H9 (cell line): ENCODE measurements at regions not wholly inside any gene's neighbourhood (a gene's known extent, or its start where the extent isn't known, plus 50 kb on each side); places are given as distances from the start of the nearest gene placed in this dataset.

ENCODE experiments used
- DNase-seq: peaks from one replicate; pipeline ENCODE4 v3.0.0-alpha.2; 2017
- H2AFZ ChIP-seq: one replicate; pipeline ENCODE4 v1.6.1; 2013; ENCODE audit warnings: mild to moderate bottlenecking, low read length, control low read depth, moderate library complexity
- H2AK5ac ChIP-seq: 2 replicates; pipeline ENCODE4 v1.6.1; 2013; ENCODE audit warnings: low read length, control low read depth, mixed read lengths; ENCODE audit not compliant: insufficient read length
- H2BK120ac ChIP-seq: one replicate; pipeline ENCODE4 v1.6.1; 2013; ENCODE audit warnings: low read depth, mild to moderate bottlenecking, low read length, control low read depth, inconsistent platforms; ENCODE audit not compliant: poor library complexity, severe bottlenecking
- H2BK12ac ChIP-seq: 2 replicates; pipeline ENCODE4 v1.6.1; 2013; ENCODE audit warnings: low read length, control low read depth, mixed read lengths, low read depth; ENCODE audit not compliant: insufficient read length
- H2BK15ac ChIP-seq: 2 replicates; pipeline ENCODE4 v1.6.1; 2013; ENCODE audit warnings: low read depth, low read length, control low read depth
- H2BK20ac ChIP-seq: one replicate; pipeline ENCODE4 v1.6.1; 2013; ENCODE audit warnings: low read depth, mild to moderate bottlenecking, low read length, control low read depth, inconsistent platforms; ENCODE audit not compliant: poor library complexity, severe bottlenecking
- H2BK5ac ChIP-seq: 2 replicates; pipeline ENCODE4 v1.6.1; 2013; ENCODE audit warnings: low read length, control low read depth, mixed read lengths; ENCODE audit not compliant: insufficient read length
- H3K14ac ChIP-seq: 2 replicates; pipeline ENCODE4 v1.6.1; 2013; ENCODE audit warnings: low read length, control low read depth; ENCODE audit not compliant: insufficient read depth
- H3K18ac ChIP-seq: 2 replicates; pipeline ENCODE4 v1.6.1; 2013; ENCODE audit warnings: low read depth, mild to moderate bottlenecking, mixed read lengths, low read length, control low read depth; ENCODE audit not compliant: insufficient read length
- H3K23ac ChIP-seq: 2 replicates; pipeline ENCODE4 v1.6.1; 2013; ENCODE audit warnings: low read length, control low read depth, mixed read lengths, low read depth; ENCODE audit not compliant: insufficient read length
- H3K23me2 ChIP-seq: 2 replicates; pipeline ENCODE4 v1.6.1; 2013; ENCODE audit warnings: low read depth, mild to moderate bottlenecking, mixed read lengths, low read length, control low read depth; ENCODE audit not compliant: insufficient read length, poor library complexity, severe bottlenecking
- H3K27ac ChIP-seq: 2 replicates; pipeline ENCODE4 v1.5.1; 2013; ENCODE audit warnings: low read length, control low read depth, mixed read lengths, low read depth; ENCODE audit not compliant: insufficient read length
- H3K27me3 ChIP-seq: 2 replicates; pipeline ENCODE4 v1.6.1; 2013; ENCODE audit warnings: low read length, control low read depth, inconsistent platforms; ENCODE audit not compliant: insufficient read depth
- H3K4ac ChIP-seq: 2 replicates; pipeline ENCODE4 v1.6.1; 2013; ENCODE audit warnings: low read depth, mild to moderate bottlenecking, control low read depth, inconsistent platforms, low read length, moderate library complexity
- H3K4me1 ChIP-seq: 2 replicates; pipeline ENCODE4 v1.6.1; 2013; ENCODE audit warnings: low read length, control low read depth, inconsistent platforms; ENCODE audit not compliant: insufficient read depth
- H3K4me2 ChIP-seq: 2 replicates; pipeline ENCODE4 v1.6.1; 2013; ENCODE audit warnings: low read length, control low read depth, mixed read lengths; ENCODE audit not compliant: insufficient read length, insufficient read depth
- H3K56ac ChIP-seq: 2 replicates; pipeline ENCODE4 v1.6.1; 2013; ENCODE audit warnings: low read depth, mild to moderate bottlenecking, mixed read lengths, low read length, control low read depth; ENCODE audit not compliant: insufficient read length
- H3K79me1 ChIP-seq: 2 replicates; pipeline ENCODE4 v1.6.1; 2013; ENCODE audit warnings: low read depth, mild to moderate bottlenecking, moderate library complexity, low read length, control low read depth, inconsistent platforms; ENCODE audit not compliant: insufficient read depth, poor library complexity, severe bottlenecking
- H3K79me2 ChIP-seq: 2 replicates; pipeline ENCODE4 v1.6.1; 2013; ENCODE audit warnings: low read length, control low read depth, inconsistent platforms; ENCODE audit not compliant: insufficient read depth
- H3K9ac ChIP-seq: 2 replicates; pipeline ENCODE4 v1.6.1; 2013; ENCODE audit warnings: low read length, control low read depth, mixed read lengths; ENCODE audit not compliant: insufficient read length; ENCODE audit errors: extremely low read depth
- H3K9me3 ChIP-seq: one replicate; pipeline ENCODE4 v1.6.1; 2013; ENCODE audit warnings: low read depth, low read length, inconsistent platforms; ENCODE audit not compliant: control insufficient read depth
- H3T11ph ChIP-seq: one replicate; pipeline ENCODE4 v1.6.1; 2013; ENCODE audit warnings: mild to moderate bottlenecking, low read length, control low read depth, inconsistent platforms
- H4K20me1 ChIP-seq: one replicate; pipeline ENCODE4 v1.6.1; 2013; ENCODE audit not compliant: control insufficient read depth, insufficient read length, insufficient read depth
- H4K5ac ChIP-seq: 2 replicates; pipeline ENCODE4 v1.6.1; 2013; ENCODE audit warnings: low read depth, mild to moderate bottlenecking, mixed read lengths, low read length, control low read depth; ENCODE audit not compliant: insufficient read length
- H4K8ac ChIP-seq: replicated peaks from 2 replicates; pipeline ENCODE4 v1.6.1; 2013; ENCODE audit warnings: low read length, control low read depth, mixed read lengths, low read depth; ENCODE audit not compliant: insufficient read length
- H4K91ac ChIP-seq: 2 replicates; pipeline ENCODE4 v1.6.1; 2013; ENCODE audit warnings: low read depth, mild to moderate bottlenecking, moderate library complexity, mixed read lengths, low read length, control low read depth; ENCODE audit not compliant: insufficient read length
- H3K27ac Mint-ChIP-seq, 3 experiments: 2 replicates in 2 of 3; 3 replicates in 1 of 3; pipeline ENCODE4 v1.8.0; 2020 to 2021; ENCODE audit warnings: mixed read lengths in 3 of 3, mild to moderate bottlenecking in 1 of 3, moderate library complexity in 1 of 3
- H3K27me3 Mint-ChIP-seq: 2 replicates; pipeline ENCODE4 v1.8.0; 2021; ENCODE audit warnings: low read depth, mild to moderate bottlenecking, moderate library complexity, mixed read lengths
- H3K36me3 Mint-ChIP-seq, 3 experiments: 2 replicates in 2 of 3; 3 replicates in 1 of 3; pipeline ENCODE4 v1.8.0; 2020 to 2021; ENCODE audit warnings: low read depth in 3 of 3, mixed read lengths in 3 of 3; ENCODE audit not compliant: insufficient read depth in 1 of 3
- H3K4me1 Mint-ChIP-seq, 2 experiments: 2 replicates each; pipeline ENCODE4 v1.8.0; 2020; ENCODE audit warnings: mixed read lengths in 2 of 2
- H3K4me3 Mint-ChIP-seq, 2 experiments: 2 replicates in 1 of 2; 3 replicates in 1 of 2; pipeline ENCODE4 v1.8.0; 2020 to 2021; ENCODE audit warnings: mild to moderate bottlenecking in 2 of 2, mixed read lengths in 2 of 2, moderate library complexity in 1 of 2
- H3K9me3 Mint-ChIP-seq, 2 experiments: 2 replicates in 1 of 2; 3 replicates in 1 of 2; pipeline ENCODE4 v1.8.0; 2020; ENCODE audit warnings: mild to moderate bottlenecking in 2 of 2, mixed read lengths in 2 of 2, moderate library complexity in 1 of 2
- CTCF ChIP-seq: fragments of 200-600 bp; sonication (generic); conservative IDR thresholded peaks from 3 replicates; pipeline ENCODE4 v1.8.0; 2021; ENCODE audit warnings: antibody characterized with exemption, mild to moderate bottlenecking
- WGBS: extraction: QIAGEN DNeasy Blood & Tissue Kit; methylation state at CpG from one replicate; pipeline ENCODE4 v1.1.7; 2013; ENCODE audit warnings: missing lambda C conversion rate, low lambda C conversion rate, mixed read lengths; ENCODE audit not compliant: insufficient read length; ENCODE audit errors: extremely low coverage; 5-methylcytosine and 5-hydroxymethylcytosine counted together

- no peak overlapping the region for H2BK20ac ChIP-seq
- no peak overlapping the region for H3K18ac ChIP-seq
- peaks cover 0 to 7% (median 2%) of the 10 kb centered on the region in 3 experiments; a peak in 3 of 7 replicates for H3K36me3 Mint-ChIP-seq
- no peaks in the 10 kb centered on the region for H4K20me1 ChIP-seq
- peaks cover 0 to 7% of the 10 kb centered on the region in 2 experiments; a peak in 4 of 5 replicates for H3K9me3 Mint-ChIP-seq
- no peaks in the 10 kb centered on the region for H3K27me3 Mint-ChIP-seq
- no peaks in the 10 kb centered on the region for H3K27me3 ChIP-seq
- H3T11ph ChIP-seq = no peak overlapping the region
- no peak overlapping the region for H2AK5ac ChIP-seq
- no peak overlapping the region for H3K56ac ChIP-seq
- H3K4ac ChIP-seq = no peak overlapping the region
- H3K27ac ChIP-seq = no peak overlapping the region
- H3K79me2 ChIP-seq = no peaks in the 10 kb centered on the region
- H3K23ac ChIP-seq = no peak overlapping the region
- no peak overlapping the region for H2BK15ac ChIP-seq
- no peak overlapping the region for H2BK120ac ChIP-seq
- H3K23me2 ChIP-seq = no peaks in the 10 kb centered on the region
- H3K4me1 Mint-ChIP-seq = peaks cover 15 to 18% of the 10 kb centered on the region in 2 experiments
- H3K9ac ChIP-seq = no peak overlapping the region
- no peaks in the 10 kb centered on the region; the same call in 1 of the 2 replicates for H3K4me1 ChIP-seq
- no peaks in the 10 kb centered on the region for H3K79me1 ChIP-seq
- H4K8ac ChIP-seq = no peak overlapping the region
- no peak overlapping the region for H2AFZ ChIP-seq
- no peak overlapping the region for H3K14ac ChIP-seq
- no peak overlapping the region for H3K4me3 Mint-ChIP-seq
- H2BK5ac ChIP-seq = no peak overlapping the region
- no peak overlapping the region for H4K5ac ChIP-seq
- H3K27ac Mint-ChIP-seq = no peak overlapping the region
- TF ChIP-seq CTCF = no peak
- no peak for DNase-seq
- no peak overlapping the region for H4K91ac ChIP-seq
- H2BK12ac ChIP-seq = no peak overlapping the region
- no peaks in the 10 kb centered on the region for H3K9me3 ChIP-seq
- H3K4me2 ChIP-seq = no peak overlapping the region
- no CpG with 5 or more reads among the region's 4 CpGs for WGBS
Measured at GRCh38 chr5:68403301-68403700, 187.7 kb downstream of the PIK3R1 start.
